ENCODE measurements at regions not wholly inside any gene's neighbourhood (a gene's known extent, or its start where the extent isn't known, plus 50 kb on each side); places are given as distances from the start of the nearest gene placed in this dataset.
"Not testable (repeated sequence)": the region's sequence is repeated elsewhere in the genome, so short reads cannot be mapped to it uniquely, and the experiment has no call there.

GRCh38 chr2:356304-356703 is 68.4 kb upstream of the ALKAL2 start:
- DNase-seq; ATAC-seq (ENCODE audit: low FRiP score); H3K4me3 ChIP-seq (ENCODE audit: low read length in 2 of 2); H3K9me3 ChIP-seq (ENCODE audit: control insufficient read depth, low read length); H3K27me3 ChIP-seq (ENCODE audit: control insufficient read depth in 1 of 2, insufficient read depth in 2 of 2, low read length in 1 of 2); intact Hi-C loops (cut with DNase I); H3K4me1 ChIP-seq (ENCODE audit: control insufficient read depth in 1 of 2, insufficient read depth in 2 of 2, low read length in 2 of 2); H3K36me3 ChIP-seq (ENCODE audit: control insufficient read depth in 1 of 2, insufficient read depth in 2 of 2, low read length in 1 of 2); H3K27ac ChIP-seq (ENCODE audit: low read depth in 1 of 2, low read length in 2 of 2): not testable (repeated sequence)
- 93 to 97% methylated on average over 21 of the region's 21 CpGs for WGBS, 2 donors

- H3K9me3 ChIP-seq (ENCODE audit: control insufficient read depth, low read length) = no peaks in the 10 kb centered on the region
Measured at GRCh38 chr2:355773-356172, 67.9 kb upstream of the ALKAL2 start.

GRCh38 chr2:352696-353095 is 64.8 kb upstream of the ALKAL2 start:
- Histone ChIP-seq H3K9me3 (ENCODE audit: control insufficient read depth, low read length) (no peaks in the 10 kb centered on the region), H3K4me1 (ENCODE audit: control insufficient read depth in 1 of 2, insufficient read depth in 2 of 2, low read length in 2 of 2) (no peaks in the 10 kb centered on the region), H3K36me3 (ENCODE audit: control insufficient read depth in 1 of 2, insufficient read depth in 2 of 2, low read length in 1 of 2) (no peaks in the 10 kb centered on the region), H3K27me3 (ENCODE audit: control insufficient read depth in 1 of 2, insufficient read depth in 2 of 2, low read length in 1 of 2) (no peaks in the 10 kb centered on the region), H3K27ac (ENCODE audit: low read depth in 1 of 2, low read length in 2 of 2) (no peak overlapping the region), H3K4me3 (ENCODE audit: low read length in 2 of 2) (no peak overlapping the region)
- 39 to 40% methylated on average over 3 of the region's 3 CpGs for WGBS, 2 donors
- intact Hi-C loops (cut with DNase I) = no loop called here
- DNase-seq = no peak
- ATAC-seq (ENCODE audit: low FRiP score) = no peak

More at GRCh38 chr2:355773-356172, 67.9 kb upstream of the ALKAL2 start:
- H3K4me3 ChIP-seq (ENCODE audit: low read length in 2 of 2) = no peak overlapping the region
- intact Hi-C loops (cut with DNase I) = no loop called here
- H3K4me1 ChIP-seq (ENCODE audit: control insufficient read depth in 1 of 2, insufficient read depth in 2 of 2, low read length in 2 of 2) = no peaks in the 10 kb centered on the region
- no peaks in the 10 kb centered on the region for H3K27me3 ChIP-seq (ENCODE audit: control insufficient read depth in 1 of 2, insufficient read depth in 2 of 2, low read length in 1 of 2)
- H3K36me3 ChIP-seq (ENCODE audit: control insufficient read depth in 1 of 2, insufficient read depth in 2 of 2, low read length in 1 of 2) = no peaks in the 10 kb centered on the region
- DNase-seq (no peak), ATAC-seq (ENCODE audit: low FRiP score) (no peak)
- 91 to 92% methylated on average over 12 of the region's 12 CpGs for WGBS, 2 donors
- no peak overlapping the region for H3K27ac ChIP-seq (ENCODE audit: low read depth in 1 of 2, low read length in 2 of 2)

DNA sequence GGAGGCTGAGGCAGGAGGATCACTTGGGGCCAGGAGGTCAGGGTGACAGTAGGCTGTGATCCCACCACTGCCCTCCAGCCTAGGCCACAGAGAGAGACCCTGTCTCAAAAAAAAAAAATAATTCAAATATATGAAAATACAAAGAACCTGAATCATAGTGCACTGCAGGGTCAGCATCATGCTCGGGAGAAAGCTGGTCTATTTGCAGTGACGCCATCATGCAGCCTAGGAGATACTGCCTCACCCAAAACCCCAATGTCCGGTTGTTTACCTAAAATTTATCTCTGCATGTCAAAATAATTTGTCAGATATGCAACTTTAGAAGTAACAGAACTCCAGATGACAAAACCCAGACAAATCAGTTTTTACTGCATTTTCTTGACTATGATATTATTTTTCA is 61.5 kb upstream of the ALKAL2 start:
- DNase-seq (no peak), ATAC-seq (ENCODE audit: low FRiP score) (no peak)
- Histone ChIP-seq H3K4me3 (ENCODE audit: low read length in 2 of 2) (no peak overlapping the region), H3K4me1 (ENCODE audit: control insufficient read depth in 1 of 2, insufficient read depth in 2 of 2, low read length in 2 of 2) (no peaks in the 10 kb centered on the region), H3K27me3 (ENCODE audit: control insufficient read depth in 1 of 2, insufficient read depth in 2 of 2, low read length in 1 of 2) (no peaks in the 10 kb centered on the region), H3K27ac (ENCODE audit: low read depth in 1 of 2, low read length in 2 of 2) (no peak overlapping the region), H3K9me3 (ENCODE audit: control insufficient read depth, low read length) (no peaks in the 10 kb centered on the region), H3K36me3 (ENCODE audit: control insufficient read depth in 1 of 2, insufficient read depth in 2 of 2, low read length in 1 of 2) (no peaks in the 10 kb centered on the region)
- intact Hi-C loops (cut with DNase I) = no loop called here
- WGBS, 2 donors = 87 to 89% methylated on average over 3 of the region's 3 CpGs

DNA sequence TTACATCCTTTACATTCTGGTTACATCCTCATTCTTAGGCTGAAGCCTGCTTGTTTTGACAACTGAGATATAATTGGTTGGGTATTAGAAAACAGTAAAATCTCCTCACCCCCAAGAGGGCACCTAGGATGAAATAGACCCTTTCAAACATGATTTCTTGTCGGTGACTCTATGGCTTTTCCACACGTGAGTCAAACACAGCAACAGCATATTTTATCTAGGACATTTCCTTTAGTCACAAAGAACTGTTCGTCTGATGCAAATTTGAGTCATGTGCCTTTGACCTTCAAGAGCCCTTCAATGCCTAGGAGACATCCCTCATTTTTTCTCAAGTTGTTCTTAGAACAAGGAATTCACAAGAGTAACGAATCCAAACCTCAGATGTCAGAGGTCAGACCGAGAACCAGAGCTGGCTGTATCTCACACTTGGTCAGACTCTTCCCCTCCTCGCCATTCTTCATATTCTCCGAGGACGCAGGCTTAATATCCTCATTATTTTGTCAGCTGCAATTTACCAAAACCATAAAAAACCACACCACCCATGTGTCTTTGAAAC is 60.5 kb upstream of the ALKAL2 start:
- DNase-seq (no peak), ATAC-seq (ENCODE audit: low FRiP score) (no peak)
- no peaks in the 10 kb centered on the region for H3K4me1 ChIP-seq (ENCODE audit: control insufficient read depth in 1 of 2, insufficient read depth in 2 of 2, low read length in 2 of 2)
- no peak overlapping the region for H3K27ac ChIP-seq (ENCODE audit: low read depth in 1 of 2, low read length in 2 of 2)
- no peak overlapping the region for H3K4me3 ChIP-seq (ENCODE audit: low read length in 2 of 2)
- H3K36me3 ChIP-seq (ENCODE audit: control insufficient read depth in 1 of 2, insufficient read depth in 2 of 2, low read length in 1 of 2) = no peaks in the 10 kb centered on the region
- H3K9me3 ChIP-seq (ENCODE audit: control insufficient read depth, low read length) = no peaks in the 10 kb centered on the region
- H3K27me3 ChIP-seq (ENCODE audit: control insufficient read depth in 1 of 2, insufficient read depth in 2 of 2, low read length in 1 of 2) = no peaks in the 10 kb centered on the region
- intact Hi-C loops (cut with DNase I) = no loop called here
- WGBS, 2 donors = 66 to 69% methylated on average over 8 of the region's 8 CpGs

GRCh38 chr2:344811-345210 is 56.9 kb upstream of the ALKAL2 start:
- Histone ChIP-seq H3K27ac (ENCODE audit: low read depth in 1 of 2, low read length in 2 of 2) (no peak overlapping the region), H3K4me3 (ENCODE audit: low read length in 2 of 2) (no peak overlapping the region), H3K9me3 (ENCODE audit: control insufficient read depth, low read length) (peaks cover 3% of the 10 kb centered on the region), H3K27me3 (ENCODE audit: control insufficient read depth in 1 of 2, insufficient read depth in 2 of 2, low read length in 1 of 2) (no peaks in the 10 kb centered on the region), H3K36me3 (ENCODE audit: control insufficient read depth in 1 of 2, insufficient read depth in 2 of 2, low read length in 1 of 2) (no peaks in the 10 kb centered on the region), H3K4me1 (ENCODE audit: control insufficient read depth in 1 of 2, insufficient read depth in 2 of 2, low read length in 2 of 2) (no peaks in the 10 kb centered on the region)
- DNase-seq (no peak), ATAC-seq (ENCODE audit: low FRiP score) (no peak)
- intact Hi-C loops (cut with DNase I) = no loop called here
- WGBS, 2 donors = 70 to 72% methylated on average over 4 of the region's 4 CpGs

- Histone ChIP-seq H3K4me1 (ENCODE audit: control insufficient read depth in 1 of 2, insufficient read depth in 2 of 2, low read length in 2 of 2) (no peaks in the 10 kb centered on the region), H3K36me3 (ENCODE audit: control insufficient read depth in 1 of 2, insufficient read depth in 2 of 2, low read length in 1 of 2) (no peaks in the 10 kb centered on the region), H3K27me3 (ENCODE audit: control insufficient read depth in 1 of 2, insufficient read depth in 2 of 2, low read length in 1 of 2) (no peaks in the 10 kb centered on the region), H3K4me3 (ENCODE audit: low read length in 2 of 2) (no peak overlapping the region), H3K9me3 (ENCODE audit: control insufficient read depth, low read length) (peaks cover 5% of the 10 kb centered on the region), H3K27ac (ENCODE audit: low read depth in 1 of 2, low read length in 2 of 2) (no peak overlapping the region)
- intact Hi-C loops (cut with DNase I) = no loop called here
- ATAC-seq (ENCODE audit: low FRiP score) (no peak), DNase-seq (no peak)
- WGBS, 2 donors = 87 to 90% methylated on average over 5 of the region's 5 CpGs
Measured at GRCh38 chr2:343355-343754, 55.5 kb upstream of the ALKAL2 start.

DNA sequence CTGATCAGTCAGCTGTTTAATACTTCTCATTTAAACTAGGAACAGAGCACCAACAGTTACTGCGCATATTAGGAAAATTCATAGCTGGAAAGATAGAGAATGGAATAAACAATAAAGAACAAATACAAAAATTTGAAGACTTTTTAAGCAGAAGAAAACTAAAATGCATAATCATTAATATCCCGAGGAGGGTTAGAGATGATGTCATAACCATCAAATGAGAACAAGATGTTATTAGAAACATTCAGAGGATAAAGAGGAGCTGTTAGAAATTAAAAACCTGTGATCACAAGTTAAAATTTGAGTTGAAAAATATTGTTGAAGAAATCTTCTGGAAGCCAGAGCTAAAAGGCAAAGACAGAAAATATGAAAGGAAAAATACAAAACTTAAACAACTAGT is 54.0 kb upstream of the ALKAL2 start:
- 75 to 84% methylated on average over 2 of the region's 2 CpGs for WGBS, 2 donors
- DNase-seq = no peak
- Histone ChIP-seq H3K4me3 (ENCODE audit: low read length in 2 of 2) (no peak overlapping the region), H3K9me3 (ENCODE audit: control insufficient read depth, low read length) (peaks cover 9% of the 10 kb centered on the region), H3K27me3 (ENCODE audit: control insufficient read depth in 1 of 2, insufficient read depth in 2 of 2, low read length in 1 of 2) (no peaks in the 10 kb centered on the region), H3K36me3 (ENCODE audit: control insufficient read depth in 1 of 2, insufficient read depth in 2 of 2, low read length in 1 of 2) (no peaks in the 10 kb centered on the region), H3K4me1 (ENCODE audit: control insufficient read depth in 1 of 2, insufficient read depth in 2 of 2, low read length in 2 of 2) (no peaks in the 10 kb centered on the region), H3K27ac (ENCODE audit: low read depth in 1 of 2, low read length in 2 of 2) (no peak overlapping the region)
- no peak for ATAC-seq (ENCODE audit: low FRiP score)
- intact Hi-C loops (cut with DNase I) = no loop called here

- intact Hi-C loops (cut with DNase I) = no loop called here
- peaks cover 9% of the 10 kb centered on the region for H3K9me3 ChIP-seq (ENCODE audit: control insufficient read depth, low read length)
- H3K27me3 ChIP-seq (ENCODE audit: control insufficient read depth in 1 of 2, insufficient read depth in 2 of 2, low read length in 1 of 2) = no peaks in the 10 kb centered on the region
- no peak overlapping the region for H3K4me3 ChIP-seq (ENCODE audit: low read length in 2 of 2)
- no peaks in the 10 kb centered on the region for H3K4me1 ChIP-seq (ENCODE audit: control insufficient read depth in 1 of 2, insufficient read depth in 2 of 2, low read length in 2 of 2)
- DNase-seq (no peak), ATAC-seq (ENCODE audit: low FRiP score) (no peak)
- no peaks in the 10 kb centered on the region for H3K36me3 ChIP-seq (ENCODE audit: control insufficient read depth in 1 of 2, insufficient read depth in 2 of 2, low read length in 1 of 2)
- 83 to 86% methylated on average over 9 of the region's 9 CpGs for WGBS, 2 donors
- no peak overlapping the region for H3K27ac ChIP-seq (ENCODE audit: low read depth in 1 of 2, low read length in 2 of 2)
Measured at GRCh38 chr2:341017-341542, 53.2 kb upstream of the ALKAL2 start.
